ENCODE measurements at regions not wholly inside any gene's neighbourhood (a gene's known extent, or its start where the extent isn't known, plus 50 kb on each side); places are given as distances from the start of the nearest gene placed in this dataset.

GRCh38 chr18:40937386-40937785 lies 1017.6 kb upstream of the PIK3C3 start:
- Histone ChIP-seq H3K36me3 (ENCODE audit: control insufficient read depth in 4 of 4, insufficient read depth in 3 of 4, low read depth in 1 of 4, low read length in 3 of 4) (no peaks in the 10 kb centered on the region), H3K27me3 (ENCODE audit: control insufficient read depth in 4 of 4, insufficient read depth in 4 of 4, low read length in 3 of 4) (no peaks in the 10 kb centered on the region), H3K9ac (ENCODE audit: low read depth in 1 of 2, low read length in 2 of 2) (no peak overlapping the region), H3K27ac (ENCODE audit: low read depth in 1 of 2, low read length in 2 of 2) (no peak overlapping the region), H3K9me3 (ENCODE audit: control insufficient read depth in 4 of 4, low read length in 3 of 4) (no peaks in the 10 kb centered on the region), H3K4me3 (ENCODE audit: low read depth in 1 of 3, low read length in 3 of 3) (no peak overlapping the region), H3K4me1 (ENCODE audit: control insufficient read depth in 4 of 4, insufficient read depth in 4 of 4, low read length in 3 of 4) (no peaks in the 10 kb centered on the region)
- no peak for DNase-seq (ENCODE audit: low spot score)
- 86% methylated on average over 2 of the region's 2 CpGs for WGBS
- TF ChIP-seq HNF4A (conservative IDR thresholded peaks at IDR 0.05): no peak

DNA sequence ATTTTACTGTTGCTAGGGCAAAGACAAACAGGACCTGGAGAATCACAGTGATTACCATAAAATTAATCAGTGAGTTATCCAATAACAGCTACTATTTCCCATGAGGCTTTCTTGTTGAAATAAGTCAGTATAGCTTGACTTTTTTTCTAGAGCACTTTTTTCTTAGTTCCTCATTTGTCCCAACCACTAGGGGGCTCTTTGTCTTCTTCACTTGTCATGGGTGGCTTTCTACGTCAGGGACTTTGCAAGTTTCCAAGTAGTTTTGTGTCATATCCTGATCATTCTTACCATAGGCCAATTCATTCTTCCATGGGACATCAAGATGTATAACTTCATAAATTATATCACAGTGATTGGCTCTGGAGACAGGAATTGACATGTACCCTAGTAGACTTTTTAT lies 1019.6 kb upstream of the PIK3C3 start:
- 7% methylated on average over 1 of the region's 1 CpG for WGBS
- no peaks in the 10 kb centered on the region for H3K36me3 ChIP-seq (ENCODE audit: control insufficient read depth in 4 of 4, insufficient read depth in 3 of 4, low read depth in 1 of 4, low read length in 3 of 4)
- no peaks in the 10 kb centered on the region for H3K27me3 ChIP-seq (ENCODE audit: control insufficient read depth in 4 of 4, insufficient read depth in 4 of 4, low read length in 3 of 4)
- no peak overlapping the region for H3K27ac ChIP-seq (ENCODE audit: low read depth in 1 of 2, low read length in 2 of 2)
- H3K4me1 ChIP-seq (ENCODE audit: control insufficient read depth in 4 of 4, insufficient read depth in 4 of 4, low read length in 3 of 4): no peaks in the 10 kb centered on the region
- DNase-seq (ENCODE audit: low spot score): no peak
- no peaks in the 10 kb centered on the region for H3K9me3 ChIP-seq (ENCODE audit: control insufficient read depth in 4 of 4, low read length in 3 of 4)
- H3K9ac ChIP-seq (ENCODE audit: low read depth in 1 of 2, low read length in 2 of 2): no peak overlapping the region
- TF ChIP-seq, protein P1, sequence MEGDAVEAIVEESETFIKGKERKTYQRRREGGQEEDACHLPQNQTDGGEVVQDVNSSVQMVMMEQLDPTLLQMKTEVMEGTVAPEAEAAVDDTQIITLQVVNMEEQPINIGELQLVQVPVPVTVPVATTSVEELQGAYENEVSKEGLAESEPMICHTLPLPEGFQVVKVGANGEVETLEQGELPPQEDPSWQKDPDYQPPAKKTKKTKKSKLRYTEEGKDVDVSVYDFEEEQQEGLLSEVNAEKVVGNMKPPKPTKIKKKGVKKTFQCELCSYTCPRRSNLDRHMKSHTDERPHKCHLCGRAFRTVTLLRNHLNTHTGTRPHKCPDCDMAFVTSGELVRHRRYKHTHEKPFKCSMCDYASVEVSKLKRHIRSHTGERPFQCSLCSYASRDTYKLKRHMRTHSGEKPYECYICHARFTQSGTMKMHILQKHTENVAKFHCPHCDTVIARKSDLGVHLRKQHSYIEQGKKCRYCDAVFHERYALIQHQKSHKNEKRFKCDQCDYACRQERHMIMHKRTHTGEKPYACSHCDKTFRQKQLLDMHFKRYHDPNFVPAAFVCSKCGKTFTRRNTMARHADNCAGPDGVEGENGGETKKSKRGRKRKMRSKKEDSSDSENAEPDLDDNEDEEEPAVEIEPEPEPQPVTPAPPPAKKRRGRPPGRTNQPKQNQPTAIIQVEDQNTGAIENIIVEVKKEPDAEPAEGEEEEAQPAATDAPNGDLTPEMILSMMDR (IDR thresholded peaks at IDR 0.05; ENCODE audit: low read depth, low read length, missing input control): peak; percentile 47
- TF ChIP-seq FOXA2 (IDR thresholded peaks at IDR 0.05) (no peak), NR2F2 (IDR thresholded peaks at IDR 0.05) (no peak), RAD21 (IDR thresholded peaks at IDR 0.05) (peak; percentile 68), HNF4A (conservative IDR thresholded peaks at IDR 0.05) (no peak), ZBTB33 (IDR thresholded peaks at IDR 0.05) (no peak)
- H3K4me3 ChIP-seq (ENCODE audit: low read depth in 1 of 3, low read length in 3 of 3): no peak overlapping the region

DNA sequence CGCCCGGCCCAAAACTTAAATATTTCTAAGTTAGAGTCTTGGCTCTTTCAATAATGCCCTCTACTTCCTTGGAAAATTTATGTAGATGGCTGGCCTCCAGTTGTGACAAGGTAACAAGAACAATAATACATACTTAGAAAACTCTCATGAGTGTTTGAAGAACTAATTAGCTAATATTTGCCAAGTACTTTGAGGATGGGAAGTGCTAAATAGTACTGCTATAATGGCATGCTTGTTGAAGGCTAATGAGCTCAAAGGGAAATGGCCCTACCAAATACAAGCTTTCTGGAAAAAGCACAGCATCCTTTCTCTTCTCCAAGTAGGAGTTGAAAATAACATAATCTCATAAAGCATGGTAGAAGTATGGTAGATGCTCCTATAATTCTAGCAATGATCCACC lies 1022.2 kb upstream of the PIK3C3 start:
- no peak overlapping the region for H3K27ac ChIP-seq (ENCODE audit: low read depth in 1 of 2, low read length in 2 of 2)
- TF ChIP-seq HNF4A (conservative IDR thresholded peaks at IDR 0.05): no peak
- TF ChIP-seq ZBTB33 (IDR thresholded peaks at IDR 0.05): no peak
- TF ChIP-seq FOXA1 (IDR thresholded peaks at IDR 0.05): no peak
- TF ChIP-seq, protein P1 (IDR thresholded peaks at IDR 0.05; ENCODE audit: low read depth, low read length, missing input control): no peak
- no peak for TF ChIP-seq RXRA (IDR thresholded peaks at IDR 0.05)
- no peak for TF ChIP-seq GABPA (IDR thresholded peaks at IDR 0.05 in 1 of 2, conservative IDR thresholded peaks at IDR 0.05 in 1 of 2)
- TF ChIP-seq SP1 (IDR thresholded peaks at IDR 0.05): no peak
- TF ChIP-seq HNF4G (IDR thresholded peaks at IDR 0.05): no peak
- TF ChIP-seq NR2F2 (IDR thresholded peaks at IDR 0.05): no peak
- TF ChIP-seq ATF3 (IDR thresholded peaks at IDR 0.05): no peak
- H3K36me3 ChIP-seq (ENCODE audit: control insufficient read depth in 4 of 4, insufficient read depth in 3 of 4, low read depth in 1 of 4, low read length in 3 of 4): no peaks in the 10 kb centered on the region
- H3K9ac ChIP-seq (ENCODE audit: low read depth in 1 of 2, low read length in 2 of 2): no peak overlapping the region
- no peaks in the 10 kb centered on the region for H3K9me3 ChIP-seq (ENCODE audit: control insufficient read depth in 4 of 4, low read length in 3 of 4)
- DNase-seq (ENCODE audit: low spot score): no peak
- H3K27me3 ChIP-seq (ENCODE audit: control insufficient read depth in 4 of 4, insufficient read depth in 4 of 4, low read length in 3 of 4): no peaks in the 10 kb centered on the region
- H3K4me1 ChIP-seq (ENCODE audit: control insufficient read depth in 4 of 4, insufficient read depth in 4 of 4, low read length in 3 of 4): no peaks in the 10 kb centered on the region
- no peak overlapping the region for H3K4me3 ChIP-seq (ENCODE audit: low read depth in 1 of 3, low read length in 3 of 3)
- WGBS: 95% methylated on average over 2 of the region's 2 CpGs

Data from liver (tissue), 8 donors.